ENCODE measurements at regions not wholly inside any gene's neighbourhood (a gene's known extent, or its start where the extent isn't known, plus 50 kb on each side); places are given as distances from the start of the nearest gene placed in this dataset.

DNA sequence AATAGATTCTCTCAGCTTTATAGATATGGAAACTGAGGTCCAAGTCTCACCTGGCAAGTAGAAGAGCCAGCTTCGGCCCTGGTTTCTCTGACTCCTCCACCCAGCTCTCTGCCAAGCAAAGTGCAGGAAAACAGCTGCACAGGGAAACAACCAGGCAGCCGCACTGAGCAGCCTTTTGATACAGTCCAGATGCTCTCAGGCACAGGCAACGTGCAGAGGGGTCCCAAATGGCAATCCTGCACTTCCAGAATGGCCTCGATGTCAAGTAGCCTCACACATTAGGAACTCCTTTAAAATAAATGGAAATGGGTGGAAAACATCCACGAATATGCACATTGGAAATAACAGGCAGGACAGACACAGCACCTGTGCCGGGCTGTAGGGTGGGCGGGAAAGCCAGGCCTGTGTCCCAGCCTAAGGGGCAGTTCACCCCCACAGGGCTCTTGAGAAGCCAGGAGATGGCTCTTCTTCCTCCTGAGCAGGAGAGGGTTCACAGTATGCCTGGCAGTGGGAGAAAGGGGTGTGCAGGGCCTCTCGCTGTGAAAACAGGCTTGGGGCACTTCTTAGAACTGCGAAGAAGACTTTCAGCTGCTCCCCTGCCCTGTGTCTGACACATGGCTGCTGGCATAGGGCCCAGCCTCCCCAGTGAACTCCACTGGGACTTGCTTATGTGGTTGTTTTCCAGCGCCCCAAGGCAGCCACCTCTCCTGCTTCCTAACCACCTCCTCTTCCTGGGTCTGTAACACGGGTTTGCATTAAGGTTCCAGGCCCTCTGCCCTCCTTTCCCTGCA lies 63.9 kb upstream of the TUBA3E start:
- H3K36me3 ChIP-seq (ENCODE audit: control insufficient read depth in 4 of 4, insufficient read depth in 4 of 4, low read length in 3 of 4), result no peaks in the 10 kb centered on the region
- WGBS (ENCODE audit: insufficient coverage), result 87% methylated on average over 9 of the region's 11 CpGs
- H3K9me3 ChIP-seq (ENCODE audit: control extremely low read depth in 1 of 5, control insufficient read depth in 4 of 5, insufficient read depth in 2 of 5, low read depth in 1 of 5, low read length in 4 of 5), result no peaks in the 10 kb centered on the region
- ChIA-PET CTCF (no interaction called here), POLR2A (no interaction called here)
- peaks cover 0 to 23% (median 15%) of the 10 kb centered on the region in 5 experiments for H3K27me3 ChIP-seq (replicated peaks in 2 of 5; ENCODE audit: control insufficient read depth in 4 of 5, insufficient read depth in 5 of 5, low read length in 4 of 5)
- H3K4me1 ChIP-seq (ENCODE audit: control extremely low read depth in 1 of 4, control insufficient read depth in 4 of 4, insufficient read depth in 4 of 4, low read length in 3 of 4), result no peaks in the 10 kb centered on the region
- no peak overlapping the region for H3K4me3 ChIP-seq (ENCODE audit: control insufficient read depth in 1 of 7, extremely low read depth in 1 of 7, insufficient read depth in 4 of 7, low read depth in 2 of 7, low read length in 6 of 7)
- DNase-seq, result no peak
- H3K27ac ChIP-seq (ENCODE audit: insufficient read depth in 1 of 2, low read depth in 1 of 2, low read length in 2 of 2, poor library complexity in 1 of 2, severe bottlenecking in 2 of 2), result no peak overlapping the region

DNA sequence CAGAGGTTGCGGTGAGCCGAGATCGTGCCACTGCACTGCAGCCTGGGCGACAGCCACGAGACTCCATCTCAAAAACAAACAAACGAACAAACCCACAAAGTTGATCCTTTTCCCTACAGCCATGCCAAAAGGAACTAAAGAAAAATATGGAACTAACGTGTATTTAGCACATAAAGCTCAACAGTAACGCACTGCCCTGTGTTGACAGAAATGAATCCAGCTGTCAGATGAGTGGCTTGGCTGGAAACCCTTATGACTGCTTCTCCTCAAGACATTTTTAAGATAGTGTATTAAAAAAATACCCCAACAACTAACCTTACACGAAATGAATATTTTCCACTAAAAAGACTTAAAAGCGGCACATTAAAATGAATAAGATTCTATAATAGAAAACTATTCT lies 62.9 kb upstream of the TUBA3E start:
- Histone ChIP-seq H3K4me3 (ENCODE audit: control insufficient read depth in 1 of 7, extremely low read depth in 1 of 7, insufficient read depth in 4 of 7, low read depth in 2 of 7, low read length in 6 of 7) (no peak overlapping the region), H3K9me3 (ENCODE audit: control extremely low read depth in 1 of 5, control insufficient read depth in 4 of 5, insufficient read depth in 2 of 5, low read depth in 1 of 5, low read length in 4 of 5) (no peaks in the 10 kb centered on the region), H3K27me3 (replicated peaks in 2 of 5; ENCODE audit: control insufficient read depth in 4 of 5, insufficient read depth in 5 of 5, low read length in 4 of 5) (peaks cover 3 to 29% (median 15%) of the 10 kb centered on the region in 5 experiments), H3K36me3 (ENCODE audit: control insufficient read depth in 4 of 4, insufficient read depth in 4 of 4, low read length in 3 of 4) (no peaks in the 10 kb centered on the region), H3K27ac (ENCODE audit: insufficient read depth in 1 of 2, low read depth in 1 of 2, low read length in 2 of 2, poor library complexity in 1 of 2, severe bottlenecking in 2 of 2) (no peak overlapping the region), H3K4me1 (ENCODE audit: control extremely low read depth in 1 of 4, control insufficient read depth in 4 of 4, insufficient read depth in 4 of 4, low read length in 3 of 4) (no peaks in the 10 kb centered on the region)
- WGBS (ENCODE audit: insufficient coverage), result 84% methylated on average over 7 of the region's 10 CpGs
- ChIA-PET POLR2A (no interaction called here), CTCF (no interaction called here)
- no peak for DNase-seq

DNA sequence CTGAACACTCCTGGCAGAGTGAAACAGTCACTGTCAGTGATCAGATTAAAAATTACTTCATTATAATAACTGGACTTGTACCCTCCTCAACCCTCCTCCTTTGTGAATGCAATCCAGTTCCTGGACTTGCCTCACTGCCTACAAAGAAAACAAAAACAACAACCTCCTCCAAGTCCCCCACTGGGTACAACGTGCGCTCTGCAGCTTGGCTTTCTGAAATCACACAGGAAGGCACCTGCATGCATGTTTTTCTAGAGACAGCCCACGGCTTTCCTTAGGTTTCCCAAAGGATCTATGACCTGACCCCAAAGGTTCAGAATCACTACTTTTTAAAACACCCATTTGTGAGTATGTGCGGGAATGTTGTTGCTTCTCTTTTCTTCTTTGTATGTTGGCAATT lies 61.4 kb upstream of the TUBA3E start:
- 55% methylated on average over 2 of the region's 4 CpGs for WGBS (ENCODE audit: insufficient coverage)
- no peaks in the 10 kb centered on the region for H3K36me3 ChIP-seq (ENCODE audit: control insufficient read depth in 4 of 4, insufficient read depth in 4 of 4, low read length in 3 of 4)
- no peak overlapping the region for H3K4me3 ChIP-seq (ENCODE audit: control insufficient read depth in 1 of 7, extremely low read depth in 1 of 7, insufficient read depth in 4 of 7, low read depth in 2 of 7, low read length in 6 of 7)
- peaks cover 10 to 35% (median 20%) of the 10 kb centered on the region in 5 experiments for H3K27me3 ChIP-seq (replicated peaks in 2 of 5; ENCODE audit: control insufficient read depth in 4 of 5, insufficient read depth in 5 of 5, low read length in 4 of 5)
- H3K9me3 ChIP-seq (ENCODE audit: control extremely low read depth in 1 of 5, control insufficient read depth in 4 of 5, insufficient read depth in 2 of 5, low read depth in 1 of 5, low read length in 4 of 5), result no peaks in the 10 kb centered on the region
- CTCF ChIA-PET, result no interaction called here
- no peak overlapping the region for H3K27ac ChIP-seq (ENCODE audit: insufficient read depth in 1 of 2, low read depth in 1 of 2, low read length in 2 of 2, poor library complexity in 1 of 2, severe bottlenecking in 2 of 2)
- DNase-seq, result no peak
- POLR2A ChIA-PET, result no interaction called here
- no peaks in the 10 kb centered on the region for H3K4me1 ChIP-seq (ENCODE audit: control extremely low read depth in 1 of 4, control insufficient read depth in 4 of 4, insufficient read depth in 4 of 4, low read length in 3 of 4)

DNA sequence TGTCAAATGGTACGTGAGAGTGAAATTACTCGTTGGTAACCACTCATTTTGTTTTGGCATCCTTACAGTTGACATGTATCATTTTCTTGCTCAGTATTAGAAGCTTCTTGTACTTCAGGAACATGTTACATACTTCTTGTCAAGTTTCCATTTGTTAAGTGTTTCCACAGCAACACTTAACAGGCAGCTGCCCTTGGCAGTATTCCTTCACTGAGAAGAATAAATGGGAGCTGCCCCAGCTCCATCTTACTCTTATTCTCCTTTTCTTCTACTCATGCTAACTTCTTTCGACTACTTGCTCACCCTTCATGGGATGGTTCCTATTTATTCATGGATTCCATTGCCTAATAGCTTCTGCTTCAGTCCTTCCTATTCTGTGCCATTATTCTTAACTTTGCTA lies 60.1 kb upstream of the TUBA3E start:
- peaks cover 11 to 44% (median 20%) of the 10 kb centered on the region in 5 experiments for H3K27me3 ChIP-seq (replicated peaks in 2 of 5; ENCODE audit: control insufficient read depth in 4 of 5, insufficient read depth in 5 of 5, low read length in 4 of 5)
- ChIA-PET POLR2A (no interaction called here), CTCF (no interaction called here)

DNA sequence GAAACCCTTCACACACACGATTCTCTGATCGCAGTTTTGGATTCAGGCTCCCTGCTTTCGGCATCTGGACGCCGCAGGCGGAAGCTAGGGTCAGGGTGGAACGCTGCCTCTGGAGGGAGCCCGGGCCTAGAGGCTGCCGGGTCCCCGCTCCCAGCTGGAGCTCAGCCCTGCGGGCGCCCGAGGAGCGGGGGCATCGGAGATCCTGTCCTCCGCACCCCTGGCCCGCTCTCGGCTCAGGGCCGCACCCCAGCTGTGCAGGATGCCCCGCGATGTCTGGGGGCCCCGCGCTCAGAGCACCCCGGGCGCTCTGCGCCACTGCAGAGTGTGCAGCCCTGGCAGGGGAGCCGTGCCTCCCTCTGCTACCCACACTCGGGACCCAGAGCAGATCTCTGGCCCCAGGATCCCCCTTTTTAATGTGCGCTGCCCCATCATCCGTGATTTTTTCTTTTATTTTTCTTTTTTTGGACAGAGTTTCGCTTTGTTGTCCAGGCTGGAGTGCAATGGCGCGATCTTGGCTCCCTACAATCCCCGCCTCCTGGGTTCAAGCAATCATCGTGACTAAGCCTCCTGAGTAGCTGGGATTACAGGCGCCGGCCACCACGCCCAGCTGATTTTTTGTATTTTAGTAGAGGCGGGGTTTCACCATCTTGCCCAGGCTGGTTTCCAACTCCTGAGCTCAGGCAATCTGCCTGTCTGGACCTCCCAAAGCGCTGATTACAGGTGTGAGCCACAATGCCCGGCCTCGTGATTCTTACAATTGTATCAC lies 54.8 kb upstream of the TUBA3E start:
- ChIA-PET CTCF (no interaction called here), POLR2A (no interaction called here)
- WGBS (ENCODE audit: insufficient coverage), result 37% methylated on average over 36 of the region's 42 CpGs
- DNase-seq, result peak in 1 of 3 donors; percentile 10
- Histone ChIP-seq H3K4me3 (ENCODE audit: control insufficient read depth in 1 of 7, extremely low read depth in 1 of 7, insufficient read depth in 4 of 7, low read depth in 2 of 7, low read length in 6 of 7) (peak overlapping the region in 3 of 7 experiments; percentile 4 to 55 (median 32)), H3K36me3 (ENCODE audit: control insufficient read depth in 4 of 4, insufficient read depth in 4 of 4, low read length in 3 of 4) (no peaks in the 10 kb centered on the region), H3K27me3 (replicated peaks in 2 of 5; ENCODE audit: control insufficient read depth in 4 of 5, insufficient read depth in 5 of 5, low read length in 4 of 5) (peaks cover 7 to 59% (median 17%) of the 10 kb centered on the region in 5 experiments), H3K4me1 (ENCODE audit: control extremely low read depth in 1 of 4, control insufficient read depth in 4 of 4, insufficient read depth in 4 of 4, low read length in 3 of 4) (peaks cover 0 to 8% (median 2%) of the 10 kb centered on the region in 4 experiments), H3K27ac (ENCODE audit: insufficient read depth in 1 of 2, low read depth in 1 of 2, low read length in 2 of 2, poor library complexity in 1 of 2, severe bottlenecking in 2 of 2) (no peak overlapping the region), H3K9me3 (ENCODE audit: control extremely low read depth in 1 of 5, control insufficient read depth in 4 of 5, insufficient read depth in 2 of 5, low read depth in 1 of 5, low read length in 4 of 5) (no peaks in the 10 kb centered on the region)

More for the DNA sequence above, 60.1 kb upstream of the TUBA3E start:
- H3K36me3 ChIP-seq (ENCODE audit: control insufficient read depth in 4 of 4, insufficient read depth in 4 of 4, low read length in 3 of 4), result no peaks in the 10 kb centered on the region
- H3K4me1 ChIP-seq (ENCODE audit: control extremely low read depth in 1 of 4, control insufficient read depth in 4 of 4, insufficient read depth in 4 of 4, low read length in 3 of 4), result peaks cover 0 to under 1% (median 0%) of the 10 kb centered on the region in 4 experiments
- WGBS (ENCODE audit: insufficient coverage), result 85% methylated on average over 3 of the region's 3 CpGs
- DNase-seq, result no peak
- H3K4me3 ChIP-seq (ENCODE audit: control insufficient read depth in 1 of 7, extremely low read depth in 1 of 7, insufficient read depth in 4 of 7, low read depth in 2 of 7, low read length in 6 of 7), result no peak overlapping the region
- no peaks in the 10 kb centered on the region for H3K9me3 ChIP-seq (ENCODE audit: control extremely low read depth in 1 of 5, control insufficient read depth in 4 of 5, insufficient read depth in 2 of 5, low read depth in 1 of 5, low read length in 4 of 5)
- H3K27ac ChIP-seq (ENCODE audit: insufficient read depth in 1 of 2, low read depth in 1 of 2, low read length in 2 of 2, poor library complexity in 1 of 2, severe bottlenecking in 2 of 2), result no peak overlapping the region

DNA sequence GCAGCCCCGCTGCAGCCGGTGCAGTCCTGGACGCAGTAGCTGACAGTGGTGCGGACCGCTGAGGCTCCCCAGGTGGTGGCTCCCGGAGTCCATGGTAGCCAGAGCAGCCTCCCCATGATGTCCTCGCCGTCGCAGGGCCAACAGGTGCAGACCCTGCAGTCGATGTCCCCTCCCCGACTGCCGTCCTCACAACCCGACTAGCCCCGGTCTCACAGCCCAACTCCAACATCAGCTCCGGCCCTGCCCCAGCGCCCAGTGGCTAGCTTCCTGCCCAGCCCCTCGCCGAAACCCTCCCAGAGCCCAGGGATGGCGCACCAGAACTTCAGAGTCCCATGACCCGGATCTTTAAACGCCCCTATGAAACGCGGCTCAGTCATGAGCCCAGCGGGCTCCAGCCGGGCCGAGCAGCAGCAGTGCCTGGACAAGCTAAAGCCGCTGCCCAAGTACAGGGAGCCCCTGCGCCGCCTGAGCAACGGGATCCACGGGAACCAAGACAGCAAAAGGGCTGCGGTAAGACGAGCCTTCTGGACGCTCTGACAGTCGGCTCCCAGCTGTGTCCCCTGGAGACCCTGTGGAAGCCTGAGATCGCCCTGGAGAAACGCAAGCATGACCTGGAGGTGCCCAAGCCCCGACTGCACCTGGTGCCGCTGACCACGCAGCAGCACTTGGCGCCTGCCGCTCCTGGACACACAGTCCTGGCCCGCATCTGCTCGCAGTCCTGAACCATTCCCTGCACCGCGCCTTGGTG lies 53.8 kb upstream of the TUBA3E start:
- peaks cover 0 to 8% (median 2%) of the 10 kb centered on the region in 4 experiments for H3K4me1 ChIP-seq (ENCODE audit: control extremely low read depth in 1 of 4, control insufficient read depth in 4 of 4, insufficient read depth in 4 of 4, low read length in 3 of 4)
- H3K36me3 ChIP-seq (ENCODE audit: control insufficient read depth in 4 of 4, insufficient read depth in 4 of 4, low read length in 3 of 4), result no peaks in the 10 kb centered on the region
- ChIA-PET POLR2A (no interaction called here), CTCF (no interaction called here)
- 40% methylated on average over 42 of the region's 46 CpGs for WGBS (ENCODE audit: insufficient coverage)
- peaks cover 9 to 55% (median 13%) of the 10 kb centered on the region in 5 experiments for H3K27me3 ChIP-seq (replicated peaks in 2 of 5; ENCODE audit: control insufficient read depth in 4 of 5, insufficient read depth in 5 of 5, low read length in 4 of 5)
- DNase-seq, result no peak
- no peak overlapping the region for H3K4me3 ChIP-seq (ENCODE audit: control insufficient read depth in 1 of 7, extremely low read depth in 1 of 7, insufficient read depth in 4 of 7, low read depth in 2 of 7, low read length in 6 of 7)
- H3K27ac ChIP-seq (ENCODE audit: insufficient read depth in 1 of 2, low read depth in 1 of 2, low read length in 2 of 2, poor library complexity in 1 of 2, severe bottlenecking in 2 of 2), result no peak overlapping the region
- no peaks in the 10 kb centered on the region for H3K9me3 ChIP-seq (ENCODE audit: control extremely low read depth in 1 of 5, control insufficient read depth in 4 of 5, insufficient read depth in 2 of 5, low read depth in 1 of 5, low read length in 4 of 5)

DNA sequence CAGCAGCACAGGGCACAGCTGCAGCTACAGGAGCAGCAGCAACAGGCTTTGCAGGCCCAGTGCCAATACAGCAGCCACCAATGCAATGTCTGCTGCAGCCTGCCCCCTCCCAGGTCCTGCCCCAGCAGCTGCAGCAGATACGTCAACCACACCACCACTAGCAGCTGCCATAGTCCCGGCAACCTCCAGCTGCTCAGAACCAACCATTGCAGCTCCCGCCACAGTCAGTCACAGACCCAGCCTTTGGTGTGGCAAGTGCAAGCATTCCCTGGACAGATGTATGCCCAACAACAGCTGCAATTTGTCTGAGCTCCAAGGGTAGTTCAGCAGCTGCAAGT lies 53.3 kb upstream of the TUBA3E start:
- Histone ChIP-seq H3K4me1 (ENCODE audit: control extremely low read depth in 1 of 4, control insufficient read depth in 4 of 4, insufficient read depth in 4 of 4, low read length in 3 of 4) (peaks cover 0 to 8% (median 2%) of the 10 kb centered on the region in 4 experiments), H3K27me3 (replicated peaks in 2 of 5; ENCODE audit: control insufficient read depth in 4 of 5, insufficient read depth in 5 of 5, low read length in 4 of 5) (peaks cover 8 to 57% (median 13%) of the 10 kb centered on the region in 5 experiments), H3K36me3 (ENCODE audit: control insufficient read depth in 4 of 4, insufficient read depth in 4 of 4, low read length in 3 of 4) (no peaks in the 10 kb centered on the region), H3K27ac (ENCODE audit: insufficient read depth in 1 of 2, low read depth in 1 of 2, low read length in 2 of 2, poor library complexity in 1 of 2, severe bottlenecking in 2 of 2) (no peak overlapping the region), H3K4me3 (ENCODE audit: control insufficient read depth in 1 of 7, extremely low read depth in 1 of 7, insufficient read depth in 4 of 7, low read depth in 2 of 7, low read length in 6 of 7) (no peak overlapping the region), H3K9me3 (ENCODE audit: control extremely low read depth in 1 of 5, control insufficient read depth in 4 of 5, insufficient read depth in 2 of 5, low read depth in 1 of 5, low read length in 4 of 5) (no peaks in the 10 kb centered on the region)
- ChIA-PET CTCF (no interaction called here), POLR2A (no interaction called here)
- DNase-seq, result no peak
- WGBS (ENCODE audit: insufficient coverage), result 76% methylated on average over 3 of the region's 3 CpGs

Measured in common myeloid progenitor, CD34-positive (primary cell).